SK-N-SH (cell line): ENCODE measurements at regions not wholly inside any gene's neighbourhood (a gene's known extent, or its start where the extent isn't known, plus 50 kb on each side); places are given as distances from the start of the nearest gene placed in this dataset.
"Not testable (repeated sequence)": the region's sequence is repeated elsewhere in the genome, so short reads cannot be mapped to it uniquely, and the experiment has no call there.

Experiments
- EP300 ChIP-seq, 2 experiments: IDR thresholded peaks; 2 replicates each; pipeline versions ENCODE4 v1.4.0 to v1.6.1; 2012; ENCODE audit warnings: borderline replicate concordance in 1 of 2, low read depth in 1 of 2, low read length in 1 of 2
- SIN3A ChIP-seq: IDR thresholded peaks from 2 replicates; pipeline ENCODE4 v1.6.1; 2012; ENCODE audit warnings: low read depth, mild to moderate bottlenecking, low read length, moderate library complexity, borderline replicate concordance
- TF ChIP-seq, protein P1 (sequence below): fragments of 200-600 bp; sonication (generic); IDR thresholded peaks from 2 replicates; pipeline ENCODE4 v1.6.1; 2017; ENCODE audit warnings: antibody characterized with exemption, mild to moderate bottlenecking, moderate library complexity

DNA sequence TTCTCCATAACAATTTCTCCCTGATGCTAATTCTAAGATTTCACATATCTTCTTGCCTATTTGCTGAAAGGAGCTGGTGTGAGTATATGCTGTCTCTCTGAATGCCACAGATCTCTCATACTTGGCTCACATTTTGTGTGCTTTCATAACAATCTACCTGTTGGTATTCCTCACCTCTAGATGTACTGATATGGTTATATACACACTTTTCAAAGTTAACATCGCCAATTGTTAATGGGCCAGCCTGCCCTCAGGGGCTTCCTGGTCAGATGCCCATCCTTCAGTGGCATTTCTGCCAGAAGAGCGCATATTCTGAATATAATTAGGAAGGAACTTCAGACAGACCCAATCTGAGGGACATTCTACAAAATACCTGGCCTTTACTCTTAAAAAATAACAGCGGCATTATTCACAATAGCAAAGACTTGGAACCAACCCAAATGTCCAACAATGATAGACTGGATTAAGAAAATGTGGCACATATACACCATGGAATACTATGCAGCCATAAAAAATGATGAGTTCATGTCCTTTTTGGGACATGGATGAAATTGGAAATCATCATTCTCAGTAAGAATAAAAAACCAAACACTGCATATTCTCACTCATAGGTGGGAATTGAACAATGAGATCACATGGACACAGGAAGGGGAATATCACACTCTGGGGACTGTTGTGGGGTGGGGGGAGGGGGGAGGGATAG lies 123.9 kb upstream of the FAT1 start:
- TF ChIP-seq EP300 (IDR thresholded peaks at IDR 0.05; ENCODE audit: borderline replicate concordance in 1 of 2, low read depth in 1 of 2, low read length in 1 of 2); SIN3A: not testable (repeated sequence)
- TF ChIP-seq, protein P1, sequence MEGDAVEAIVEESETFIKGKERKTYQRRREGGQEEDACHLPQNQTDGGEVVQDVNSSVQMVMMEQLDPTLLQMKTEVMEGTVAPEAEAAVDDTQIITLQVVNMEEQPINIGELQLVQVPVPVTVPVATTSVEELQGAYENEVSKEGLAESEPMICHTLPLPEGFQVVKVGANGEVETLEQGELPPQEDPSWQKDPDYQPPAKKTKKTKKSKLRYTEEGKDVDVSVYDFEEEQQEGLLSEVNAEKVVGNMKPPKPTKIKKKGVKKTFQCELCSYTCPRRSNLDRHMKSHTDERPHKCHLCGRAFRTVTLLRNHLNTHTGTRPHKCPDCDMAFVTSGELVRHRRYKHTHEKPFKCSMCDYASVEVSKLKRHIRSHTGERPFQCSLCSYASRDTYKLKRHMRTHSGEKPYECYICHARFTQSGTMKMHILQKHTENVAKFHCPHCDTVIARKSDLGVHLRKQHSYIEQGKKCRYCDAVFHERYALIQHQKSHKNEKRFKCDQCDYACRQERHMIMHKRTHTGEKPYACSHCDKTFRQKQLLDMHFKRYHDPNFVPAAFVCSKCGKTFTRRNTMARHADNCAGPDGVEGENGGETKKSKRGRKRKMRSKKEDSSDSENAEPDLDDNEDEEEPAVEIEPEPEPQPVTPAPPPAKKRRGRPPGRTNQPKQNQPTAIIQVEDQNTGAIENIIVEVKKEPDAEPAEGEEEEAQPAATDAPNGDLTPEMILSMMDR: not testable (repeated sequence)
